Hepatic stellate cell (primary cell): ENCODE measurements at regions not wholly inside any gene's neighbourhood (a gene's known extent, or its start where the extent isn't known, plus 50 kb on each side); places are given as distances from the start of the nearest gene placed in this dataset.
"Not testable (repeated sequence)": the region's sequence is repeated elsewhere in the genome, so short reads cannot be mapped to it uniquely, and the experiment has no call there.

Source experiments
- DNase-seq: peaks from one replicate; pipeline ENCODE4 v3.0.0; 2011; ENCODE audit warnings: low spot score

- DNase-seq, result no peak
These were observed 541.1 kb downstream of the SATB2 start for GRCh38 chr2:198916548-198917080.

GRCh38 chr2:198913394-198914152 is 544.2 kb downstream of the SATB2 start:
- no peak for DNase-seq

GRCh38 chr2:198909525-198910267 is 548.0 kb downstream of the SATB2 start:
- DNase-seq, result no peak

GRCh38 chr2:198905881-198906612 is 551.7 kb downstream of the SATB2 start:
- no peak for DNase-seq

GRCh38 chr2:198901894-198902293 is 555.8 kb downstream of the SATB2 start:
- DNase-seq, result no peak

GRCh38 chr2:198900141-198900540 is 557.6 kb downstream of the SATB2 start:
- DNase-seq, result no peak

- no peak for DNase-seq
These were observed 567.2 kb downstream of the SATB2 start for GRCh38 chr2:198890490-198890889.

GRCh38 chr2:198883604-198884003 is 574.1 kb downstream of the SATB2 start:
- DNase-seq, result no peak

GRCh38 chr2:198880986-198881385 is 576.8 kb downstream of the SATB2 start:
- DNase-seq, result no peak

- no peak for DNase-seq
These were observed 577.3 kb downstream of the SATB2 start for GRCh38 chr2:198880421-198880820.

GRCh38 chr2:198874472-198874858 is 583.3 kb downstream of the SATB2 start:
- DNase-seq, result no peak

GRCh38 chr2:198873503-198874471 is 584.0 kb downstream of the SATB2 start:
- DNase-seq, result peak; percentile 14

GRCh38 chr2:198863655-198864054 is 594.1 kb downstream of the SATB2 start:
- DNase-seq, result no peak

- DNase-seq, result no peak
These were observed 596.7 kb downstream of the SATB2 start for GRCh38 chr2:198861080-198861479.

GRCh38 chr2:198857246-198857645 is 600.5 kb downstream of the SATB2 start:
- no peak for DNase-seq

GRCh38 chr2:198855746-198856145 is 602.0 kb downstream of the SATB2 start:
- DNase-seq, result not testable (repeated sequence)

- no peak for DNase-seq
These were observed 605.5 kb downstream of the SATB2 start for GRCh38 chr2:198852248-198852647.

- no peak for DNase-seq
These were observed 632.2 kb downstream of the SATB2 start for GRCh38 chr2:198825534-198825933.

- no peak for DNase-seq
These were observed 640.2 kb downstream of the SATB2 start for GRCh38 chr2:198817536-198817935.

- no peak for DNase-seq
These were observed 642.1 kb downstream of the SATB2 start for GRCh38 chr2:198815626-198816025.

- DNase-seq, result no peak
These were observed 646.5 kb downstream of the SATB2 start for GRCh38 chr2:198811198-198811597.
